GM21526 (cell line): ENCODE measurements at regions not wholly inside any gene's neighbourhood (a gene's known extent, or its start where the extent isn't known, plus 50 kb on each side); places are given as distances from the start of the nearest gene placed in this dataset.
"Not testable (repeated sequence)": the region's sequence is repeated elsewhere in the genome, so short reads cannot be mapped to it uniquely, and the experiment has no call there.

Source experiments
- ATAC-seq: cut with Tn5 transposase; IDR thresholded peaks from one replicate; pipeline ENCODE4 v1.9.1; 2021; ENCODE audit warnings: moderate library complexity; ENCODE audit not compliant: unreplicated experiment, low FRiP score

DNA sequence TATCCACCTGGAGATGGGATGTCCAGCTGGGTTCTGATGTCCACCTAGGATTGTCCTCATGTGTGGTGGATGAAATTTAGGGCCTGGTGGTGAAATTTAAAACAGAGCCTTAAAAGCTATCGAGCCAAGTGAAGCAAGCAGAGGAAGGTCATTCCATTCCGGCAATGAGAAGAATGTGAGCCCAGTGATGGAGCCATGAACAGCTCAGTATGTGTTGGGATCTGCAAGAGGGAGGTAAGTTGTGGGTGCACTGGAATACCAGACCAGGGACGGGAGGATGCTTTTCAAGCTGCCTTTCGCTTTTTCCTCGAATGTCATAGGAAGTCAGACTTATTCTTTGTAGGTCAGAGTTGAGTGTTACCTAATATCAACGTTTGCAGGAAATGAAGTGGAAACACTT is 80.6 kb upstream of the THOC3 start:
- not testable (repeated sequence) for ATAC-seq

DNA sequence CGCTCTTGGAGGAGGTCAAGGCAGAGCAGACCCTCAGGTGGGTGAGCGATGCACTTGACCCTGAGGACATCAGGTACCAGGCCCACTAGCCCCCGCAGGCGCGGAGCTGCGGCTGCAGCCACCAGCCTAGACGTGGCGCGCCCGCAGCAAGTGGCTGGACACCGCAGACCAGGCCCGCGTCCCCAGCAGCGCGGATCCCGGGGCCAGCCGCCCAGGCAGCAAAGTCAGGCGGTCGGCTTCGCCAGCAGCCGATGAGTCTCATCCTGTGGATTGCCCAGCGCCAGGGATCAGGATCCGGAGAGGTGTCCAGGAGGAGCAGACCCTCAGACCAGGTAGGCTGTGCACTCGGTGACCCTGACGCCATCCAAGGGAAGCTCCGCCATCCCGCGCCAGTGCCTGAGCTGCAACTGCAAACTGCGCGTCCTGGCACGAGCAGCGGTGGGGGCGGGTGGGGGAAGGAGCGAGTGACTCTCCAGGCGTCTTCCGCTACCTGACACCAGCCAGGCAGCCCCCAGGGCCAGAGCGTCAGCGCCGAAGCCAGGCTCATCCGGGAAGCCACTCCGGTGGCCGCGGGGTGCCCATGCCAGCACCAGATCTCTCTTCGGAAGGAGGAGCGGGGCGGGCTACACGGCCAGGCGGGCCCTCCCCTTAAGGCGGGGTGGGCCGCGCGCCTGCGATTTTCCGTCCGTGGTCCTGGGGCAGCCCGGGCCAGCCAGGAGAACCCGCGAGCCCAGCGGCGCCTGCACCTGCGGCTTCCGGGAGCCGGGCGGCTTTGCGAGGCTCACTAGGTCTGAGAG is 92.6 kb upstream of the THOC3 start:
- ATAC-seq: peak; percentile 59

DNA sequence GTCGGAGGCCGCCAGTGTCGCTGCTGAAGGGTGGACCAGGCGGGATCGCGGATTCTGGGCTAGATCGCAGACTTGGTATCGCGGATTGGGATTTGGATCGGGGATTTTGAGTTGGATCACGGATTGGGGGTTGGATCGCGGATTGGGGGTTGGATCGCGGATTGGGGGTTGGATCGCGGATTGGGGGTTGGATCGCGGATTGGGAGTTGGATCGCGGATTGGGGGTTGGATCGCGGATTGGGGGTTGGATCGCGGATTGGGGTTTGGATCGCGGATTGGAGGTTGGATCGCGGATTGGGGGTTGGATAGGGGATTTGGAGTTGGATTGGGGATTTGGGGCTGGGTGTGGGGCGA is 93.1 kb upstream of the THOC3 start:
- not testable (repeated sequence) for ATAC-seq

DNA sequence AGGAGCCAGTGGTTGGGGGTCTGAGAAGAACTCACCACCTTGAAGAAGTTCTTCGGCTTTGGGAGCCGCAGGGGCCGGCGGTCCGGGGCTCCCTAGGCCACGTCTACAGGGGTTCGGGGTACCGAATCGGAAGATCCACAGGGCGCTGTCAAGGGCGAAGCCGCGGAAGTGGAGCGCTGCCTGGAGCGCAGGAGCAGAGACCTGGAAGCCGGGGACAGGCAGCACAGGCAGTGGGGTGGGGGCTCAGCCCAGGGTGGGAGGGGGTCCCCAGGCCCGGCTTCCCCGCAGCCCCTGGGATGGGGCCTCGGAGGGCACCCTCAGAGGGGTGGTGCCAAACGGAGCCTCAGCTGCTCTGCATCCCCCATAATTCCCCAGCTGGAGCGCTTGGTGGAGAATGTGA is 93.5 kb upstream of the THOC3 start:
- not testable (repeated sequence) for ATAC-seq

DNA sequence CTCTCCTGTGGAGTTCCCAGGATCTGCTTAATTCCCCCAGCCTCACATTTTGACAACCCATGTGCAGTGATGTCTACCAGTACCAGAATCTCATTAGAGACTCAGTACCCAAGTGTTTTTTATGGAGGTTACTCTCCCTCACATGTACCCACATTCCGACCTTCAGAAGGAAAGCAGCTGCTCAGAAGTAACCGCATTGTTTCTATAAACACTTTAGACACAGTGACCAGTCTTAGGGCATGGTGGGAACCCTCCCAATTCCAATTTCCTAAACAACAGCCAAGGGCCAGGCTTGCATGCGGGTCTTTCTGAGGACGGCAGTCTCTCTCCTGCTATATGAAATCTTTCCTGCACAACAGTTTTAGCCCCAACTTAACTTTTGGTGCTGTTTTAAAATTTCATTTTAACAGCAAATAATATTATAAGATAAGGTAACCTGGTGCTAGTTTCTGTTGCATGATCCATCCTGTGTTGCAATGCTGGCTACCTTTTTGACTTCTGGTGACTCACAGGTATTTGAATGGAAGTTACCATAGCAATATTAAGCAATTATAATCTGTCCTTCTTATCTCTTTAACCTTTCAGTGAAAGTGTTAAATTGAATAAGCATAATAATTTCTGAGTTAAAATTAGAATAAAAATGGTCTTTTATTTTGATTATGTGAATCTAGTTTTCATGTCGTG is 98.3 kb upstream of the THOC3 start:
- ATAC-seq: not testable (repeated sequence)

GRCh38 chr5:176067162-176067561 is 99.0 kb upstream of the THOC3 start:
- ATAC-seq: not testable (repeated sequence)

DNA sequence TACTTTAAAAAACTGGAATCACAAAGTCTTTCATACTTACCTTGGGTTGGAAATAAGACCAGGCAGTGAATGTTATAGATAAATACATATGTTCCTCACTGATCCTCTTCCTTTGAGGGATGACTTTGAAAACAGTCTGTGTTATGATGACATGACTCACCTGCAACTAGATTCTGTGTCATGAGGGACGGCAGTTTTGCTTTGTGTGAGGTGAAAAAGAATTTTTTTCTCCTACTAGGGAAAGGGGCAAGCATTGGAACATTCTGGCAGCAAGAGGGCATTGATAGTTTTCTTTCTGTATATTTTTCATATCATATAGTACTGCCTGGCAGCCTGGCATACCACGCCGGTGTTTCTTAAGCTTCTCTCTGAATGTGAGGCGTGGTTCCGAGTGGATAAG is 99.8 kb upstream of the THOC3 start:
- ATAC-seq: not testable (repeated sequence)

DNA sequence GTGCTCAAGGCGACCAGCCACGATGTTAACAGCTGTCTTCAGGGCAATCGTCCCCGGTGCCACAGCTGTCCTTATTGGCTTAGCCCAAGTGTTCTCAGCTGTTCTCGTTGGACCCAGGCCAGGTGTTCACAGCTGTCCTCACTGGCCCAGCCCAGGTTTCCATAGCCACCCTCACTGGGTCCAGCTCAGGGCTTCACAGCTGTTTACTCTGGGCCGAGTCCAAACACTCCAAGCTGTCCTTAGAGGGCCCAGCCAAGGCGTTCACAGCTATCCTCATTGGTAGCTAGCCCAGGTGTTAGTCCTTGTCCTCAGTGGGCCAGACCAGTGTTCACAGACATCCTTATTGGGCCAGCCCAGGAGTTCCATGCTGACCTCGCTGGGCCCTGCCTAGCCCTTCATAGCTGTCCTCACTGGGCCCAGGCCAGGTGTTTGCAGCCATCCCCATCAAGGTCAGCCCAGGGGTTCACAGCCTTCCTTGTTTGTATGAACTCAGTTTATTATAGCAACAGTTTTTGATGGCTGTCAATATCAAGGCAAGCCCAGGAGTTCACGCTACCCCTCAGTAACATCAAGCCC is 106.0 kb upstream of the THOC3 start:
- not testable (repeated sequence) for ATAC-seq

DNA sequence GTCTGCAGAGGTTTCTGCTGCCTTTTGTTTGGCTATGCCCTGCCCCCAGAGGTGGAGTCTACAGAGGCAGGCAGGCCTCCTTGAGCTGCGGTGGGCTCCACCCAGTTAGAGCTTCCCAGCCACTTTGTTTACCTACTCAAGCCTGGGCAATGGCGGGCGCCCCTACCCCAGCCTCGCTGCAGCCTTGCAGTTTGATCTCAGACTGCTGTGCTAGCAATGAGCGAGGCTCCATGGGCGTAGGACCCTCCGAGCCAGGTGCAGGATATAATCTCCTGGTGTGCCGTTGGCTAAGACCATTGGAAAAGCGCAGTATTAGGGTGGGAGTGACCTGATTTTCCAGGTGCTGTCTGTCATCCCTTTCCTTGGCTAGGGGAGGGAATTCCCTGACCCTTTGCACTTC is 115.6 kb upstream of the THOC3 start:
- not testable (repeated sequence) for ATAC-seq

DNA sequence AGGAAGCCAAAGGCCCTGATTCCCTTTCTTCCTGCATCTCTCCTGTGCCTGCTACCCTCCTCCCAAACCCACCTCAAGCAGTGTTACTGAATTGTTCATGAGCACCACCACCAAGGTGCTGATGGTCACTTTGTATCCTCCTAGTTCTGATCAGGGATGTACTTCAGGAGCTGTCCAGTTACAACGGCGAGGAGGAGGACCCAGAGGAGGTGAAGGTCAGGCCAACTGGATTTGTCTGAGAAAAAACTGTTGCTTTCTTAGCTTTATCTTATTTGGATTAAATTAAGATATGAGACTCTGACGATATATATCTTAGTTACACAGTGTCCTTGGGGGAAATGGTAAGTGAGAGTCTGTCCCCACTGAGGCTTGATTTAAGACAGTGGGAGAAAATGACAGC is 135.0 kb upstream of the THOC3 start:
- ATAC-seq: not testable (repeated sequence)

DNA sequence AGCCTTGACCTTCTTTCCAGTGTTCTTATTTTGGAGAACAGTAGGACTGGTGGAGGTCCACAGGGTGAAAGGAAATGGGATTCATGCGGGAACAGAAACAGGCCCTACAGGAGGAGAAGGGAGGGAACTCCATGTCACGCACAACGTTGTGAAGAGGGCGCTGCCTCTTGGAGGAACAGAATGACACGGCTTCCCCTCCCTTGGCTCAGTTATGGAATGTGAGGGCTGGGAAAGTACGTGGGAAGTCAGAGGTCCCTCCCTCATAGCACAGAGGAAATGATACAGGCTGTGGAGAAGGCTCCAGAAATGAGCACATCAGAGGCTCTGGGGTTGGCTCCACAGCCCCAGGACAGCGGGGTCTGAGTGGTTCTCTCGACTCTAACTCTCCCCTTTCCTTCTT is 125.3 kb upstream of the SIMC1 start:
- not testable (repeated sequence) for ATAC-seq

DNA sequence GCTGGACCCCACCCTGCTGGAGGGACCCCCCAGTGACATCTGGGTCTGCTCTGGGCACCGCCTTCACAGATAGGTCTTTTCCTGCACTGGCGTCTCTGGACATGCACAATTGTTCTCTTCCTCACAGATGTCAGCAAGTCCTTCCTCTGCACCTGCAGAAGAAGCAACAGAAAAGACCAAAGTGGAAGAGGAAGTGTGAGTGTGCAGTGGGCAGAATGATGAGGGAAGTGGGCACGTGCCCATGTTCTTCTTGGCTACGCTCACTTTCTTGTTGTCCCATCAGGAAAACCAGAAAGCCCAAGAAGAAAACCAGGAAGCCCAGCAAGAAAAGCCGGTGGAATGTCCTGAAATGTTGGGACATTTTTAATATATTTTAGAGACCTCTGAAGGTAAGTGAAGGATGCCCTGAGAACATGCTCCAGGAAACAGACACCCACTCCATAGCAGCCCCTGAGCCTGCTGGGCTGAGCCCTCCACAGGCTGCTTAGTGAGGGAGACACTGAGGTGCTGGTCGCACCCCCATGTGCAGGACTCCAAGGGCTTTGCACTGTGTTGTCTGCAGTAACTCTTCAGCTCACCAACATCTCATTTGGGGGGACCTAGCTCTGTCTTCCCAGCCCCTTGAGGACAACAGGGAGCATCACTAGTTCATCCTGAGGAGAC is 124.4 kb upstream of the SIMC1 start:
- ATAC-seq: not testable (repeated sequence)

DNA sequence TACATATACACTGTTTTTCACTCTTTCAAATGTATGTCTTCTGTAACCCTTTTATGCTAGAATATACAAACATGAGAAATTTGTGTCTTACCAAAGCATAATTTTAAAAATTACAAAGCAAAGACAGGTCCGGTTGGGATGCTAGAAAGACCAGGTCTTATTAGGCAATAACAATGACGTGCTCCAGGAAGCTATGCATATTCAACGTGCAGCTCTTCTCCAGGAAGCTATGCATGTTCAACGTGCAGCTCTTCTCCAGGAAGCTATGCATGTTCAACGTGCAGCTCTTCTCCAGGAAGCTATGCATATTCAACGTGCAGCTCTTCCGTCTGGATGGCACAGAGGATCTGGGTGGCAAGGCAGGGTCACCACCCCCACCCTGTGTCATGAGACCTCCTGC is 123.4 kb upstream of the SIMC1 start:
- not testable (repeated sequence) for ATAC-seq

DNA sequence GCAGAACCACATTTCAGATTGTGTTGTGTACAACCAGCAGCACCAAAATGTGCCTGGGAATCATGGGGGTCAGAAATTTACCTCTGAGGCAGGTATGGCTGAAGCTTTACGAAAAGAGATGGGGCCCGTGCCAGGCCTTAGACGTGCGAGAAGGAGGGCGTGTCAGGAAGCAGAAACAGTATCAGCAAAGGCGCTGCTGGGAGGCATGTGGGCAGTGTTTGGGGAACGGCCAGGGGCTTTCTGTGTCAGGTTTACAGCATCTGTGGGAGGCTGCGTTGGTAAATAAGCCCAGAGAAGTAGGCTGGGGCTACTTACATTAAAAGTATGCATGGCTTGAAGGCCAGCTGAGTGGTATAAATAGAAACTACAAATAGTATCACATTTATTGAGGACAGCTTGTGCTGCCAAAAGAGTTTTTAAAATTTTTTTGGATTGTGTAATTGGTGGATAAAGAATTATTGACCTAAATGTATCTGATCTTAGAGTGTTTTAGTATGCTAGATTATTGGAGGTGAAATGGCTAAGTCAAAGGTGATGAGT is 120.5 kb upstream of the SIMC1 start:
- ATAC-seq: not testable (repeated sequence)

GRCh38 chr5:176122361-176122760 is 115.9 kb upstream of the SIMC1 start:
- not testable (repeated sequence) for ATAC-seq

- ATAC-seq: not testable (repeated sequence)
These were observed 114.1 kb upstream of the SIMC1 start for GRCh38 chr5:176124120-176124519.

- no peak for ATAC-seq
These were observed 106.5 kb upstream of the SIMC1 start for GRCh38 chr5:176131771-176132170.

DNA sequence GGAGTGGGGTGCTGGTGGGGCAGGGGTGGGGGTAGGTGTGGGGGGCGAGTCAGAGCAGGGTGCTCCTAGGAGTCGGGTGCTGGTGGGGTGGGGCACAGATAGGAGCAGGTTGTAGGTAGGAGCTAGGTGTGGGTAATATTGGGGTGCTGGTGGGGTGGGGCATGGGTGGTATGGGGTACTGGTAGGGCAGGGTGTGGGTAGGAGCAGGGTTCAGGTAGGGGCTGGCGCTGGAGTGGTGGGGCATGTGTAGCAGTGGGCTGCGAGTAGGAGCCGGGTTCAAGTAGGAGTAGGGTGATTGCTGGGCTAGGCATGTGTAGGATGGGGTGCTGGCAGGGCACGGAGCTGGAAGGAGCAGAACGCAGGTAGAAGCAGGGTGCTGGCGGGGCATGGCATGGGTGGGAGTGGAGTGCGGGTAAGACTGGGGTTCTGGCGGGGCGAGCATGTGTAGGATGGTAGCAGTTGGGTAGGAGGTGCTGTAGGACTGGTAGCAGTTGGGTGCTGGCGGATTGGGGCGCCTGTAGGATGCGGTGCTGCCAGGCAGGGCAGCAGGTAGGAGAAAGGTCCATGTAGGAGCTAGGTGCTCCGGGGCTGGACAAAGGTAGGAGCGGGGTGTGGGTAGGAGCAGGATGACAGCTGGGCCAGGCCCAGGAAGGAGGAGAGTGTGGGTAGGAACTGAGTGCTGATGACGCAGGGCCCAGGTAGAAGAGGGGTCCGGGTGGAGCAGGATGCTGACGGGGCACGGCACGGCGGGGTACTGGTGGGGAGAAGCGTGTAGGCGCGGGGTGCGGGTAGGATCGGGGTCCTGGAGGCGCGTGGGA is 105.5 kb upstream of the SIMC1 start:
- ATAC-seq: no peak

- ATAC-seq: no peak
These were observed 104.8 kb upstream of the SIMC1 start for GRCh38 chr5:176133289-176133870.

DNA sequence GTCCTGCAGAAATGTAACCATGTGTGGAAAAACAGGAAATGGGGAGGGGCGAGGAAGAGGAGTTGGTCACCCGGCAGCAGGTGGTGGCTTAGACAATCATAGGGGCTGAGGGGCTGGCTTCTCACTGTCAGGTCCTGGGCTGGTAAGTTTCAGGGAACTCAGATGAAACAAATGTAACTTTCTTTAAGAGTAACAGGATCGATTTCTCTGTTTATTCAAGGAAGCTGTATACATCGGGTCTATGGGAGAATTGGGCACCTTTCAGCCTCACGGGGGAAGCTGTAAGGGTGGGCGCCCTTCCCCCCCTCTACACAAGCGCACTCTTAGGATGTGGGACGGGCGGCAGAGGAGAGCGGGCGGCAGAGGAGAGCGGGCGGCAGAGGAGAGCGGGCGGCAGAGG is 104.3 kb upstream of the SIMC1 start:
- no peak for ATAC-seq
